Astrocyte (in vitro differentiated cells and primary cell): ENCODE measurements at regions not wholly inside any gene's neighbourhood (a gene's known extent, or its start where the extent isn't known, plus 50 kb on each side); places are given as distances from the start of the nearest gene placed in this dataset.
"Not testable (repeated sequence)": the region's sequence is repeated elsewhere in the genome, so short reads cannot be mapped to it uniquely, and the experiment has no call there.

Experiments
- DNase-seq: peaks from one replicate; pipeline ENCODE4 v3.0.0-alpha.2; 2010; ENCODE audit warnings: low read depth
- FAIRE-seq: peaks from 2 replicates; lab custom pipeline; 2011; peaks lifted over from hg19 to GRCh38; lab: Jason Lieb, UNC
- H2AFZ ChIP-seq: 2 replicates; pipeline ENCODE4 v1.6.0; 2012; ENCODE audit warnings: low read depth, low read length, inconsistent platforms
- H3K27ac ChIP-seq: 2 replicates; pipeline ENCODE4 v1.5.1; 2011; ENCODE audit warnings: low read depth, low read length, inconsistent platforms
- H3K27me3 ChIP-seq: 2 replicates; pipeline ENCODE4 v1.6.0; 2011; ENCODE audit warnings: low read length, inconsistent platforms; ENCODE audit not compliant: insufficient read depth
- H3K36me3 ChIP-seq: 2 replicates; pipeline ENCODE4 v1.5.1; 2011; ENCODE audit warnings: low read length, inconsistent platforms; ENCODE audit not compliant: insufficient read depth
- H3K4me1 ChIP-seq: 2 replicates; pipeline ENCODE4 v1.5.1; 2011; ENCODE audit warnings: low read length, inconsistent platforms; ENCODE audit not compliant: insufficient read depth
- H3K4me2 ChIP-seq: 2 replicates; pipeline ENCODE4 v1.6.0; 2012; ENCODE audit warnings: low read length, inconsistent platforms
- H3K4me3 ChIP-seq: 2 replicates; pipeline ENCODE4 v1.5.1; 2011; ENCODE audit warnings: low read depth, mild to moderate bottlenecking, low read length, inconsistent platforms; ENCODE audit not compliant: insufficient read depth
- H3K79me2 ChIP-seq: 2 replicates; pipeline ENCODE4 v1.6.0; 2012; ENCODE audit warnings: mild to moderate bottlenecking, low read length, inconsistent platforms; ENCODE audit not compliant: insufficient read depth
- H3K9ac ChIP-seq: 2 replicates; pipeline ENCODE4 v1.6.0; 2012; ENCODE audit warnings: mild to moderate bottlenecking, low read length, inconsistent platforms
- H3K9me3 ChIP-seq: 2 replicates; pipeline ENCODE4 v1.5.1; 2012; ENCODE audit warnings: low read depth, mild to moderate bottlenecking, low read length, inconsistent platforms; ENCODE audit not compliant: insufficient read depth
- H4K20me1 ChIP-seq: 2 replicates; pipeline ENCODE4 v1.6.0; 2012; ENCODE audit warnings: low read length, inconsistent platforms; ENCODE audit not compliant: insufficient read depth
- H3K27ac Mint-ChIP-seq: one replicate; pipeline ENCODE4 v1.8.0; 2021; ENCODE audit warnings: mild to moderate bottlenecking, mixed read lengths; ENCODE audit not compliant: unreplicated experiment
- H3K27me3 Mint-ChIP-seq: one replicate; pipeline ENCODE4 v1.8.0; 2021; ENCODE audit warnings: low read depth, mixed read lengths; ENCODE audit not compliant: unreplicated experiment
- H3K36me3 Mint-ChIP-seq: one replicate; pipeline ENCODE4 v1.8.0; 2021; ENCODE audit warnings: low read depth, mixed read lengths; ENCODE audit not compliant: unreplicated experiment
- H3K4me1 Mint-ChIP-seq: one replicate; pipeline ENCODE4 v1.8.0; 2021; ENCODE audit warnings: low read depth, mixed read lengths; ENCODE audit not compliant: unreplicated experiment
- H3K4me3 Mint-ChIP-seq: one replicate; pipeline ENCODE4 v1.8.0; 2021; ENCODE audit warnings: mild to moderate bottlenecking, moderate library complexity, mixed read lengths; ENCODE audit not compliant: unreplicated experiment
- H3K9me3 Mint-ChIP-seq: one replicate; pipeline ENCODE4 v1.8.0; 2021; ENCODE audit warnings: mild to moderate bottlenecking, mixed read lengths; ENCODE audit not compliant: unreplicated experiment
- EZH2 ChIP-seq: IDR thresholded peaks from 2 replicates; pipeline ENCODE4 v1.6.1; 2012; ENCODE audit warnings: mild to moderate bottlenecking, low read length, inconsistent platforms; ENCODE audit not compliant: insufficient read depth
- TF ChIP-seq, protein P1 (sequence below): IDR thresholded peaks from 2 replicates; pipeline ENCODE4 v1.5.1; 2011; ENCODE audit warnings: low read depth, mild to moderate bottlenecking, inconsistent platforms, low read length, moderate library complexity; ENCODE audit not compliant: insufficient read depth

DNA sequence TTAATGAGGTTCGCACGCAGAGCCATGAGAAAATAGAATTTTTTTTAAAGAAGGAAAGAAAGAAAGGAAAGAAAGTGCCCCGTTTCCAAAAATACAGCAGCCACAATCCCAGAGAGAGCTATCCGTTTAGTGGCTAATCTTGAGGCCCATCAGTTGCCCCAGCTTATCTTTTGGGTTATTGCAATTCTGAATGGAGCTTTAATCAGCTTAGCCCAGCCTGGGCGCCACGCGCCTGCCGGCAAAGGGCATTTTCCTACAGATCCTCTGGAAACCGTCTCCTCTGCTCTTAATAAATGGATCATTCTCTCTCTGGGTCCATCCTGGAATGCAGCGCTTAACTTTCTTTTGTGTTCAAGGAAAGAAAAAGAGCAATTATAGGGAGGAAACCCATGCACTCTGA, 413.3 kb downstream of the MAFB start:
- DNase-seq (no peak), FAIRE-seq (no peak)
- peaks cover 2% of the 10 kb centered on the region for H3K9me3 Mint-ChIP-seq
- H4K20me1 ChIP-seq: no peaks in the 10 kb centered on the region
- TF ChIP-seq, protein P1, sequence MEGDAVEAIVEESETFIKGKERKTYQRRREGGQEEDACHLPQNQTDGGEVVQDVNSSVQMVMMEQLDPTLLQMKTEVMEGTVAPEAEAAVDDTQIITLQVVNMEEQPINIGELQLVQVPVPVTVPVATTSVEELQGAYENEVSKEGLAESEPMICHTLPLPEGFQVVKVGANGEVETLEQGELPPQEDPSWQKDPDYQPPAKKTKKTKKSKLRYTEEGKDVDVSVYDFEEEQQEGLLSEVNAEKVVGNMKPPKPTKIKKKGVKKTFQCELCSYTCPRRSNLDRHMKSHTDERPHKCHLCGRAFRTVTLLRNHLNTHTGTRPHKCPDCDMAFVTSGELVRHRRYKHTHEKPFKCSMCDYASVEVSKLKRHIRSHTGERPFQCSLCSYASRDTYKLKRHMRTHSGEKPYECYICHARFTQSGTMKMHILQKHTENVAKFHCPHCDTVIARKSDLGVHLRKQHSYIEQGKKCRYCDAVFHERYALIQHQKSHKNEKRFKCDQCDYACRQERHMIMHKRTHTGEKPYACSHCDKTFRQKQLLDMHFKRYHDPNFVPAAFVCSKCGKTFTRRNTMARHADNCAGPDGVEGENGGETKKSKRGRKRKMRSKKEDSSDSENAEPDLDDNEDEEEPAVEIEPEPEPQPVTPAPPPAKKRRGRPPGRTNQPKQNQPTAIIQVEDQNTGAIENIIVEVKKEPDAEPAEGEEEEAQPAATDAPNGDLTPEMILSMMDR: no peak
- no peak for TF ChIP-seq EZH2
- no peak overlapping the region for H3K4me3 ChIP-seq
- H3K4me3 Mint-ChIP-seq: no peak overlapping the region
- H3K27me3 ChIP-seq: no peaks in the 10 kb centered on the region
- H2AFZ ChIP-seq: no peak overlapping the region
- no peak overlapping the region for H3K9ac ChIP-seq
- H3K9me3 ChIP-seq: no peaks in the 10 kb centered on the region
- H3K4me1 ChIP-seq: no peaks in the 10 kb centered on the region
- peaks cover 19% of the 10 kb centered on the region for H3K4me1 Mint-ChIP-seq
- H3K36me3 ChIP-seq: no peaks in the 10 kb centered on the region
- no peaks in the 10 kb centered on the region for H3K79me2 ChIP-seq
- no peak overlapping the region for H3K4me2 ChIP-seq
- peaks cover 29% of the 10 kb centered on the region for H3K27me3 Mint-ChIP-seq
- H3K27ac ChIP-seq: no peak overlapping the region
- no peak overlapping the region for H3K27ac Mint-ChIP-seq
- no peaks in the 10 kb centered on the region for H3K36me3 Mint-ChIP-seq

DNA sequence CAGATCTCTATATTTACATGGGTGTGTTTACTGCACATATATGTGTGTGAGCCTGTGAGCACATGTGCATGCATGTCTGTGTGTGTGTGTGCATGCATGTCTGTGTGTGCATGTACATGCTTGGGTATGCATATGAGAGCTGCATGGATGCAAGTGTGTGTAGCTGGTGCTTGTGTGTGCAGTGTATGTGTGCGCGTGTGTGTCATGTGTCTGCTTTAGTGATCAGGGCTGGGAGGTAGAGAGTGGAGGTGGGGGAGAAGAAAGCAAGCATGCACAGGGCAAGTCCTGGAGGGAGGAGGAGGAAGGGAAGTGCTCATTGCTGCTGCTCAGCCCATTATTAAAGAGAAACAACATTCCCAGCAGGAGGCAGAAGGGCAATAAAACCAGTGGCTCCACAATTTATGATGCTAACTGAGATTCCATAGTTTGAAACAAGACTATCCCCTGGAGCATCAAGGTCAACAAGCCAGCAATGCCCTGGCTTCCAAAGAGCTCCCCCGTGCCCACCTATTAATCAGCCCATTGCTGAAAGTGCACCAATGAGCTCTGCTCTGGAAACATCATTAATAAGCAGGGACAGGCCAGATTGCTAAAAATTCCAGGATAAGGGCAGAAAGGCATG, 414.0 kb downstream of the MAFB start:
- H3K79me2 ChIP-seq: no peaks in the 10 kb centered on the region
- H3K9me3 Mint-ChIP-seq: peaks cover 2% of the 10 kb centered on the region
- no peak for DNase-seq
- no peaks in the 10 kb centered on the region for H3K36me3 Mint-ChIP-seq
- no peak overlapping the region for H3K4me3 ChIP-seq
- TF ChIP-seq, protein P1: no peak
- TF ChIP-seq EZH2: no peak
- peaks cover 15% of the 10 kb centered on the region for H3K4me1 Mint-ChIP-seq
- no peaks in the 10 kb centered on the region for H3K4me1 ChIP-seq
- FAIRE-seq: no peak
- no peak overlapping the region for H3K27ac ChIP-seq
- H3K4me3 Mint-ChIP-seq: no peak overlapping the region
- H3K9me3 ChIP-seq: no peaks in the 10 kb centered on the region
- H4K20me1 ChIP-seq: no peaks in the 10 kb centered on the region
- peaks cover 36% of the 10 kb centered on the region for H3K27me3 Mint-ChIP-seq
- no peak overlapping the region for H3K9ac ChIP-seq
- no peak overlapping the region for H2AFZ ChIP-seq
- H3K27me3 ChIP-seq: no peaks in the 10 kb centered on the region
- H3K36me3 ChIP-seq: no peaks in the 10 kb centered on the region
- H3K4me2 ChIP-seq: no peak overlapping the region
- H3K27ac Mint-ChIP-seq: no peak overlapping the region

DNA sequence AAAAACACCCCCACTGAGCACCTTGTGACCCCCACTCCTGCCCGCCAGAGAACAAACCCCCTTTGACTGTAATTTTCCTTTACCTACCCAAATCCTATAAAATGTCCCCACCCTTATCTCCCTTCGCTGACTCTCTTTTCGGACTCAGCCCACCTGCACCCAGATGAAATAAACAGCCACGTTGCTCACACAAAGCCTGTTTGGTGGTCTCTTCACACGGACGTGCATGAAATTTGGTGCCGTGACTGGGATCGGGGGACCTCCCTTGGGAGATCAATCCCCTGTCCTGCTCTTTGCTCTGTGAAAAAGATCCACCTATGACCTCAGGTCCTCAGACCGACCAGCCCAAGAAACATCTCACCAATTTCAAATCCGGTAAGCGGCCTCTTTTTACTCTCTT, 419.8 kb downstream of the MAFB start:
- not testable (repeated sequence) for DNase-seq, H4K20me1 ChIP-seq, H3K27me3 ChIP-seq, H3K27ac ChIP-seq, H3K4me2 ChIP-seq, H3K9ac ChIP-seq, H3K9me3 Mint-ChIP-seq, H3K4me1 ChIP-seq, H2AFZ ChIP-seq, H3K36me3 ChIP-seq, H3K79me2 ChIP-seq, H3K4me3 ChIP-seq, H3K36me3 Mint-ChIP-seq, H3K27ac Mint-ChIP-seq, FAIRE-seq, H3K4me3 Mint-ChIP-seq, H3K9me3 ChIP-seq, H3K4me1 Mint-ChIP-seq
- peaks cover 56% of the 10 kb centered on the region for H3K27me3 Mint-ChIP-seq
